ENCODE measurements at regions not wholly inside any gene's neighbourhood (a gene's known extent, or its start where the extent isn't known, plus 50 kb on each side); places are given as distances from the start of the nearest gene placed in this dataset.
"Not testable (repeated sequence)": the region's sequence is repeated elsewhere in the genome, so short reads cannot be mapped to it uniquely, and the experiment has no call there.

- no peaks in the 10 kb centered on the region for H3K9me3 ChIP-seq
- no peaks in the 10 kb centered on the region for H3K27me3 ChIP-seq
- TF ChIP-seq POLR2A (IDR thresholded peaks at IDR 0.05): no peak
- no peak for TF ChIP-seq CTCF (IDR thresholded peaks at IDR 0.05)
- no peaks in the 10 kb centered on the region for H3K36me3 ChIP-seq (ENCODE audit: low read depth, missing control alignments)
- intact Hi-C loops (cut with DNase I; ENCODE audit: low total_unique reads): no loop called here
- H3K4me1 ChIP-seq: no peaks in the 10 kb centered on the region
- no peak overlapping the region for H3K4me3 ChIP-seq
- WGBS, 2 donors: 53 to 68% methylated on average over 1 of the region's 1 CpG
- no peak overlapping the region for H3K27ac ChIP-seq
- no peak for DNase-seq
Measured at GRCh38 chr4:115491686-115492085, 378.3 kb upstream of the NDST4 start.

DNA sequence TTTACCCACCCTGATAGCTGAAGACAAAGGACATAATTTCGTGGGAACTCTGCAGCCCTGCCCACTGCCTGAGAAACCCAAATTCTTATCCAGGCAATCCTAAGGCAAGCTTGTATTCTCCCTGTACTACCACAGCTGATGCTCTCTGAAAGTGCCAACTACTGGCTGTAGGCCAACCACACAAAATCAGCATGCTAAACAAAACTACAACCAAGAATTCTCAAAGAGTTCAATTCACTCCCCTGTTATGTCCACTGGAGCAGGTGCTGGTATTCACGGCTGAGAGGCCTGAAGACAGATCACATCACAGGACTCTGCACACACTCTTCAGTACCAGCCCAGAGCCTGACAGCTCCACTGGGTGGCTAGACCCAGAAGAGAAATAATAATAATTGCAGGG is 375.9 kb upstream of the NDST4 start:
- Histone ChIP-seq H3K36me3 (ENCODE audit: low read depth, missing control alignments) (no peaks in the 10 kb centered on the region), H3K27me3 (no peaks in the 10 kb centered on the region), H3K9me3 (no peaks in the 10 kb centered on the region), H3K4me3 (no peak overlapping the region), H3K27ac (no peak overlapping the region), H3K4me1 (no peaks in the 10 kb centered on the region)
- intact Hi-C loops (cut with DNase I; ENCODE audit: low total_unique reads): no loop called here
- no peak for TF ChIP-seq CTCF (IDR thresholded peaks at IDR 0.05)
- TF ChIP-seq POLR2A (IDR thresholded peaks at IDR 0.05): no peak
- WGBS, 2 donors: 63 to 75% methylated on average over 2 of the region's 2 CpGs
- no peak for DNase-seq

DNA sequence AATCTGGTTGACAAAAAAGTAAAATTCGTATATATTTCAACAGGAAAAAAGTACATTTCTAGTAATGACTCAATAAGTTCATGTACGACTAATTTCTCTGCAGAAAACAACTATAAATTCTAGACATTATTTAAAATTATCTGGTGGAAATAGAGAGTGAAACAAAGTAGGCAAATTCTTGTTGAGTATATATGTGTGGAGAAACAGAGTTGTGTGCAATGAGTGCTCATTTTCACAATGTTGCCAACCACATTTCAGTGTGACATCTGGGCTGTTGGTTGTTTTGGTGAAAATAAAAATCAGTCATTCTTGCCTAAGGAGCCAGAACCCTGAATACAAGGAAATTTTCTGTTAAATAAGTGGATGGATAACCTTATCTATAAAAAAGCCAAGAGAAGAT is 372.0 kb upstream of the NDST4 start:
- Histone ChIP-seq H3K27me3 (no peaks in the 10 kb centered on the region), H3K36me3 (ENCODE audit: low read depth, missing control alignments) (no peaks in the 10 kb centered on the region), H3K27ac (no peak overlapping the region), H3K4me3 (no peak overlapping the region), H3K9me3 (no peaks in the 10 kb centered on the region), H3K4me1 (no peaks in the 10 kb centered on the region)
- TF ChIP-seq CTCF (IDR thresholded peaks at IDR 0.05) (no peak), POLR2A (IDR thresholded peaks at IDR 0.05) (no peak)
- WGBS, 2 donors: 80 to 92% methylated on average over 2 of the region's 2 CpGs
- intact Hi-C loops (cut with DNase I; ENCODE audit: low total_unique reads): no loop called here
- no peak for DNase-seq

DNA sequence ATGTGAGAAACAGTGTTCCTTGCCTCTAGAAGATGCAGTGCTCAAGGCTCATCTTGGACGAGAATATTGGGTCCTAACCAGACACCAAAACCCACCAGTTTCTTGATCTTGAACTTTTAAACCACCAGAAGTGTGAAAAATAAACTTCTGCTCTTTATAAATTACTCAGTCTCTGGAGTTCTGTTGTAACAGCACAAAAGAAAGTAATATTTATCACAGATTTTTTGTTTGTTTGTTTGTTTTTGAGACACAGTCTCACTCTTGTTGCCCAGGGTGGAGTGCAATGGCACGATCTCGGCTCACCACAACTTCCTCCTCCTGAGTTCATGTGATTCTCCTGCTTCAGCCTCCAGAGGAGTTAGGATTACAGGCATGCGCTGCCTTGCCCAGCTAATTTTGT is 371.1 kb upstream of the NDST4 start:
- intact Hi-C loops (cut with DNase I; ENCODE audit: low total_unique reads): no loop called here
- Histone ChIP-seq H3K36me3 (ENCODE audit: low read depth, missing control alignments) (no peaks in the 10 kb centered on the region), H3K27me3 (no peaks in the 10 kb centered on the region), H3K27ac (no peak overlapping the region), H3K4me1 (no peaks in the 10 kb centered on the region), H3K9me3 (no peaks in the 10 kb centered on the region), H3K4me3 (no peak overlapping the region)
- 87 to 90% methylated on average over 4 of the region's 4 CpGs for whole genome bisulfite sequencing, 2 donors
- no peak for DNase-seq
- no peak for TF ChIP-seq CTCF (IDR thresholded peaks at IDR 0.05)

DNA sequence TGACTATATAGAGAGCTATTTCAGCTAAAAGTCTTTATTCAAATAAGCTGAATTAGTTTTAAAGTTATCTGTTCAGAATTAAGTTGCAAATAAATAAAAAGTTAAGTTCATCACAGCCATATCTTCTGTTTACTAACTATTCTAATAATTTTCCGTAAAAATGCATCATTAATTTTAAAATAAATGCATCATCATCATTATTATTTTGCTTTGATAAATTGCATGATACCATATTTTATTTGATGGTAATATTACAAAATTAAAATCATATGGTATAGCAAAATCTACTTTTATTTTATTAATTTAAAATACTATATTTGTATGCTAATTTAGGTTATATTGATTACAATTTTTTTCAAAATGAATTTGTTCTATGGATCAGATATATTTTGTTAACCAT is 357.3 kb upstream of the NDST4 start:
- no peaks in the 10 kb centered on the region for H3K9me3 ChIP-seq
- H3K27me3 ChIP-seq: no peaks in the 10 kb centered on the region
- DNase-seq: no peak
- WGBS, 2 donors: 0 to 50% methylated on average over 1 of the region's 1 CpG
- no peaks in the 10 kb centered on the region for H3K36me3 ChIP-seq (ENCODE audit: low read depth, missing control alignments)
- H3K4me3 ChIP-seq: no peak overlapping the region
- no peak for TF ChIP-seq POLR2A (IDR thresholded peaks at IDR 0.05)
- no peak for TF ChIP-seq CTCF (IDR thresholded peaks at IDR 0.05)
- intact Hi-C loops (cut with DNase I; ENCODE audit: low total_unique reads): no loop called here
- H3K4me1 ChIP-seq: no peaks in the 10 kb centered on the region
- no peak overlapping the region for H3K27ac ChIP-seq

GRCh38 chr4:115459301-115459700 is 345.9 kb upstream of the NDST4 start:
- DNase-seq; H3K4me3 ChIP-seq; H3K4me1 ChIP-seq; H3K36me3 ChIP-seq (ENCODE audit: low read depth, missing control alignments); H3K27ac ChIP-seq; intact Hi-C loops (cut with DNase I; ENCODE audit: low total_unique reads); H3K9me3 ChIP-seq; H3K27me3 ChIP-seq: not testable (repeated sequence)
- WGBS, 2 donors: 79 to 81% methylated on average over 4 of the region's 4 CpGs
